Epithelial cell of prostate (primary cell): ENCODE measurements at regions not wholly inside any gene's neighbourhood (a gene's known extent, or its start where the extent isn't known, plus 50 kb on each side); places are given as distances from the start of the nearest gene placed in this dataset.

Experiments
- DNase-seq: peaks from one replicate; pipeline ENCODE4 v3.0.0-alpha.2; 2011; ENCODE audit warnings: low read depth, low spot score
- H3K27ac ChIP-seq: fragments of 450-650 bp; 2 replicates; pipeline ENCODE4 v1.5.1; 2017; ENCODE audit warnings: mild to moderate bottlenecking

- H3K27ac ChIP-seq, result peak overlapping the region; percentile 94
- DNase-seq, result peak; percentile 93
Measured at GRCh38 chr10:118501637-118502440, 93.6 kb downstream of the PRLHR start.

GRCh38 chr10:118501171-118501570 lies 94.3 kb downstream of the PRLHR start:
- H3K27ac ChIP-seq, result peak overlapping the region; percentile 94
- DNase-seq, result peak; percentile 57

- H3K27ac ChIP-seq, result peak overlapping the region; percentile 94
- no peak for DNase-seq
Measured at GRCh38 chr10:118500477-118501104, 94.9 kb downstream of the PRLHR start.

- H3K27ac ChIP-seq, result no peak overlapping the region
- no peak for DNase-seq
Measured at GRCh38 chr10:118499186-118499585, 96.3 kb downstream of the PRLHR start.

GRCh38 chr10:118498623-118499022 lies 96.8 kb downstream of the PRLHR start:
- DNase-seq, result no peak

GRCh38 chr10:118497227-118497626 lies 98.2 kb downstream of the PRLHR start:
- DNase-seq, result no peak
- H3K27ac ChIP-seq, result no peak overlapping the region

More at GRCh38 chr10:118498623-118499022, 96.8 kb downstream of the PRLHR start:
- H3K27ac ChIP-seq, result no peak overlapping the region

GRCh38 chr10:118496525-118496924 lies 98.9 kb downstream of the PRLHR start:
- H3K27ac ChIP-seq, result no peak overlapping the region
- no peak for DNase-seq

- no peak overlapping the region for H3K27ac ChIP-seq
- DNase-seq, result no peak
Measured at GRCh38 chr10:118495499-118495898, 99.9 kb downstream of the PRLHR start.

- no peak overlapping the region for H3K27ac ChIP-seq
- no peak for DNase-seq
Measured at GRCh38 chr10:118491055-118491454, 104.4 kb downstream of the PRLHR start.

GRCh38 chr10:118488710-118489497 lies 106.5 kb downstream of the PRLHR start:
- H3K27ac ChIP-seq, result no peak overlapping the region
- no peak for DNase-seq

- DNase-seq, result no peak
Measured at GRCh38 chr10:118485641-118486040, 109.8 kb downstream of the PRLHR start.

GRCh38 chr10:118484152-118484871 lies 111.1 kb downstream of the PRLHR start:
- no peak for DNase-seq
- H3K27ac ChIP-seq, result no peak overlapping the region

More at GRCh38 chr10:118485641-118486040, 109.8 kb downstream of the PRLHR start:
- no peak overlapping the region for H3K27ac ChIP-seq

- no peak overlapping the region for H3K27ac ChIP-seq
- no peak for DNase-seq
Measured at GRCh38 chr10:118483496-118483895, 112.0 kb downstream of the PRLHR start.

GRCh38 chr10:118482393-118483331 lies 112.8 kb downstream of the PRLHR start:
- no peak overlapping the region for H3K27ac ChIP-seq

GRCh38 chr10:118481871-118482270 lies 113.6 kb downstream of the PRLHR start:
- DNase-seq, result no peak
- H3K27ac ChIP-seq, result no peak overlapping the region

More at GRCh38 chr10:118482393-118483331, 112.8 kb downstream of the PRLHR start:
- no peak for DNase-seq

GRCh38 chr10:118475214-118475613 lies 120.2 kb downstream of the PRLHR start:
- H3K27ac ChIP-seq, result no peak overlapping the region
- DNase-seq, result no peak

- no peak overlapping the region for H3K27ac ChIP-seq
- no peak for DNase-seq
Measured at GRCh38 chr10:118474111-118474510, 121.3 kb downstream of the PRLHR start.

GRCh38 chr10:118473305-118473960 lies 122.0 kb downstream of the PRLHR start:
- no peak for DNase-seq
- H3K27ac ChIP-seq, result no peak overlapping the region
